Calu3 (cell line): ENCODE measurements at regions not wholly inside any gene's neighbourhood (a gene's known extent, or its start where the extent isn't known, plus 50 kb on each side); places are given as distances from the start of the nearest gene placed in this dataset.

Experiments
- BruUV-seq: library from RNA; stranded (reverse); fragments of 400-500 nt; replicated peaks from 2 replicates; lab custom pipeline; 2021; lab: Mats Ljungman, UMichigan
- CTCF ChIA-PET: fragments of 300-600 bp; sonication (Branson Sonifier 250); formaldehyde crosslinking; loops from one replicate; lab custom pipeline; 2022; ENCODE audit warnings: antibody characterized with exemption; lab: Charles Lee
- DNase-seq: peaks from one replicate; pipeline ENCODE4 v3.0.0; 2022
- H3K27ac Mint-ChIP-seq: one replicate; pipeline ENCODE4 v1.8.0; 2022; ENCODE audit warnings: mixed read lengths; ENCODE audit not compliant: unreplicated experiment
- H3K27me3 Mint-ChIP-seq: one replicate; pipeline ENCODE4 v1.8.0; 2022; ENCODE audit warnings: mixed read lengths; ENCODE audit not compliant: unreplicated experiment
- H3K36me3 Mint-ChIP-seq: one replicate; pipeline ENCODE4 v1.8.0; 2022; ENCODE audit warnings: mild to moderate bottlenecking, moderate library complexity, mixed read lengths; ENCODE audit not compliant: insufficient read depth, unreplicated experiment
- H3K4me1 Mint-ChIP-seq: one replicate; pipeline ENCODE4 v1.8.0; 2022; ENCODE audit warnings: mild to moderate bottlenecking, low read depth, mixed read lengths; ENCODE audit not compliant: unreplicated experiment
- H3K4me3 Mint-ChIP-seq: one replicate; pipeline ENCODE4 v1.8.0; 2022; ENCODE audit warnings: mild to moderate bottlenecking, low read depth, moderate library complexity, mixed read lengths; ENCODE audit not compliant: unreplicated experiment
- H3K9me3 Mint-ChIP-seq: one replicate; pipeline ENCODE4 v1.8.0; 2022; ENCODE audit warnings: low read depth, mixed read lengths; ENCODE audit not compliant: unreplicated experiment
- CTCF ChIP-seq: fragments of 200-600 bp; IDR thresholded peaks from one replicate; pipeline ENCODE4 v1.8.0; 2022; ENCODE audit warnings: antibody characterized with exemption; ENCODE audit not compliant: unreplicated experiment
- intact Hi-C: fragments of 100-400 bp; cut with micrococcal nuclease; formaldehyde crosslinking; loops from one replicate; pipeline ENCODE4 v1.10.0; 2022; ENCODE audit not compliant: unreplicated experiment

- CTCF ChIA-PET = interaction anchor here (1.2 kb wide), 1 partner anchor 10 kb away, joined by 4 read pairs; no protein-coding TSS in a partner anchor
- peaks cover 3% of the 10 kb centered on the region for H3K9me3 Mint-ChIP-seq
Measured at GRCh38 chr12:58548801-58549200, 371.5 kb downstream of the LRIG3 start.

GRCh38 chr12:58554522-58555157 lies 365.7 kb downstream of the LRIG3 start:
- no peaks in the 10 kb centered on the region for H3K27me3 Mint-ChIP-seq
- no TSS peak for BruUV-seq
- DNase-seq = no peak
- H3K9me3 Mint-ChIP-seq = no peaks in the 10 kb centered on the region
- no peak overlapping the region for H3K27ac Mint-ChIP-seq
- no peaks in the 10 kb centered on the region for H3K4me1 Mint-ChIP-seq
- intact Hi-C loops = no loop called here
- H3K36me3 Mint-ChIP-seq = no peaks in the 10 kb centered on the region
- no peak overlapping the region for H3K4me3 Mint-ChIP-seq
- TF ChIP-seq CTCF = no peak
- CTCF ChIA-PET = no interaction called here

More at GRCh38 chr12:58548801-58549200, 371.5 kb downstream of the LRIG3 start:
- intact Hi-C loops = loop anchor here (10.0 kb wide), 3 partner anchors 286 to 376 kb away; partner anchors contain the start of gene LRIG3
- Mint-ChIP-seq H3K4me1 (no peaks in the 10 kb centered on the region), H3K4me3 (no peak overlapping the region), H3K27ac (no peak overlapping the region), H3K27me3 (no peaks in the 10 kb centered on the region), H3K36me3 (no peaks in the 10 kb centered on the region)
- TF ChIP-seq CTCF = no peak
- BruUV-seq = no TSS peak
- no peak for DNase-seq

GRCh38 chr12:58557171-58557570 lies 363.1 kb downstream of the LRIG3 start:
- intact Hi-C loops = no loop called here
- CTCF ChIA-PET = no interaction called here
- no TSS peak for BruUV-seq
- Mint-ChIP-seq H3K27ac (no peak overlapping the region), H3K36me3 (no peaks in the 10 kb centered on the region), H3K4me1 (no peaks in the 10 kb centered on the region), H3K27me3 (no peaks in the 10 kb centered on the region), H3K9me3 (no peaks in the 10 kb centered on the region), H3K4me3 (no peak overlapping the region)
- no peak for DNase-seq
- no peak for TF ChIP-seq CTCF

- intact Hi-C loops = no loop called here
- no peaks in the 10 kb centered on the region for H3K4me1 Mint-ChIP-seq
- BruUV-seq = no TSS peak
Measured at GRCh38 chr12:58557661-58558060, 362.6 kb downstream of the LRIG3 start.

More at GRCh38 chr12:58557661-58558060, 362.6 kb downstream of the LRIG3 start:
- H3K27me3 Mint-ChIP-seq = no peaks in the 10 kb centered on the region
- H3K36me3 Mint-ChIP-seq = no peaks in the 10 kb centered on the region
- no peak for DNase-seq
- no peak overlapping the region for H3K4me3 Mint-ChIP-seq
- CTCF ChIA-PET = no interaction called here
- TF ChIP-seq CTCF = no peak
- H3K27ac Mint-ChIP-seq = no peak overlapping the region
- H3K9me3 Mint-ChIP-seq = no peaks in the 10 kb centered on the region
